Kidney tubule cell (primary cell): ENCODE measurements at regions not wholly inside any gene's neighbourhood (a gene's known extent, or its start where the extent isn't known, plus 50 kb on each side); places are given as distances from the start of the nearest gene placed in this dataset.
"Not testable (repeated sequence)": the region's sequence is repeated elsewhere in the genome, so short reads cannot be mapped to it uniquely, and the experiment has no call there.

Experiments used
- DNase-seq: peaks from one replicate; pipeline ENCODE4 v3.0.0-alpha.2; 2018; ENCODE audit warnings: low spot score

- DNase-seq = no peak
Measured at GRCh38 chr3:80334534-80334933, 566.7 kb upstream of the ROBO1 start.

- DNase-seq = no peak
Measured at GRCh38 chr3:80331494-80332170, 563.8 kb upstream of the ROBO1 start.

GRCh38 chr3:80314541-80314940 lies 546.7 kb upstream of the ROBO1 start:
- not testable (repeated sequence) for DNase-seq

GRCh38 chr3:80308637-80309036 lies 540.8 kb upstream of the ROBO1 start:
- no peak for DNase-seq

GRCh38 chr3:80307844-80308243 lies 540.0 kb upstream of the ROBO1 start:
- no peak for DNase-seq

- no peak for DNase-seq
Measured at GRCh38 chr3:80297720-80298119, 529.9 kb upstream of the ROBO1 start.

- DNase-seq = no peak
Measured at GRCh38 chr3:80285388-80285787, 517.6 kb upstream of the ROBO1 start.

GRCh38 chr3:80283783-80284182 lies 516.0 kb upstream of the ROBO1 start:
- no peak for DNase-seq

- DNase-seq = no peak
Measured at GRCh38 chr3:80278056-80278455, 510.3 kb upstream of the ROBO1 start.

GRCh38 chr3:80275120-80275519 lies 507.3 kb upstream of the ROBO1 start:
- no peak for DNase-seq

- no peak for DNase-seq
Measured at GRCh38 chr3:80263260-80263659, 495.5 kb upstream of the ROBO1 start.

GRCh38 chr3:80261082-80261481 lies 493.3 kb upstream of the ROBO1 start:
- DNase-seq = no peak

GRCh38 chr3:80259736-80260135 lies 491.9 kb upstream of the ROBO1 start:
- no peak for DNase-seq

- DNase-seq = no peak
Measured at GRCh38 chr3:80252113-80252512, 484.3 kb upstream of the ROBO1 start.

- DNase-seq = no peak
Measured at GRCh38 chr3:80247766-80248165, 480.0 kb upstream of the ROBO1 start.

- no peak for DNase-seq
Measured at GRCh38 chr3:80244390-80244789, 476.6 kb upstream of the ROBO1 start.

- no peak for DNase-seq
Measured at GRCh38 chr3:80241791-80242190, 474.0 kb upstream of the ROBO1 start.

GRCh38 chr3:80239301-80239700 lies 471.5 kb upstream of the ROBO1 start:
- no peak for DNase-seq

GRCh38 chr3:80238606-80239005 lies 470.8 kb upstream of the ROBO1 start:
- DNase-seq = no peak

GRCh38 chr3:80238152-80238551 lies 470.4 kb upstream of the ROBO1 start:
- no peak for DNase-seq

- DNase-seq = no peak
Measured at GRCh38 chr3:80234706-80235105, 466.9 kb upstream of the ROBO1 start.

- peak; percentile 22 for DNase-seq
Measured at GRCh38 chr3:80233576-80233975, 465.8 kb upstream of the ROBO1 start.

- DNase-seq = peak; percentile 90
Measured at GRCh38 chr3:80232760-80233159, 465.0 kb upstream of the ROBO1 start.

- DNase-seq = no peak
Measured at GRCh38 chr3:80230962-80231361, 463.2 kb upstream of the ROBO1 start.

GRCh38 chr3:80227216-80227615 lies 459.4 kb upstream of the ROBO1 start:
- peak; percentile 23 for DNase-seq
